ENCODE measurements at regions not wholly inside any gene's neighbourhood (a gene's known extent, or its start where the extent isn't known, plus 50 kb on each side); places are given as distances from the start of the nearest gene placed in this dataset.

GRCh38 chr1:209231476-209232156 lies 351.9 kb upstream of the CAMK1G start:
- intact Hi-C loops (cut with DNase I; ENCODE audit: low total_unique reads), result no loop called here
- no peak overlapping the region for H3K4me3 ChIP-seq (ENCODE audit: low read depth, poor library complexity, severe bottlenecking)
- DNase-seq (ENCODE audit: low spot score in 2 of 2), result no peak
- TF ChIP-seq POLR2A (IDR thresholded peaks at IDR 0.05), result no peak
- TF ChIP-seq CTCF (IDR thresholded peaks at IDR 0.05), result no peak
- whole genome bisulfite sequencing, 2 donors, result 45 to 54% methylated on average over 21 to 50 of the region's 84 CpGs

GRCh38 chr1:209232197-209232596 lies 351.3 kb upstream of the CAMK1G start:
- no peak overlapping the region for H3K4me3 ChIP-seq (ENCODE audit: low read depth, poor library complexity, severe bottlenecking)
- intact Hi-C loops (cut with DNase I; ENCODE audit: low total_unique reads), result no loop called here
- WGBS, 2 donors, result 96 to 97% methylated on average over 17 of the region's 17 CpGs
- DNase-seq (ENCODE audit: low spot score in 2 of 2), result no peak
- TF ChIP-seq POLR2A (IDR thresholded peaks at IDR 0.05), result no peak

GRCh38 chr1:209232759-209233158 lies 350.8 kb upstream of the CAMK1G start:
- DNase-seq (ENCODE audit: low spot score in 2 of 2), result no peak
- no peak overlapping the region for H3K4me3 ChIP-seq (ENCODE audit: low read depth, poor library complexity, severe bottlenecking)
- intact Hi-C loops (cut with DNase I; ENCODE audit: low total_unique reads), result no loop called here
- TF ChIP-seq CTCF (IDR thresholded peaks at IDR 0.05), result no peak
- 94 to 95% methylated on average over 15 of the region's 15 CpGs for WGBS, 2 donors

- 92 to 98% methylated on average over 4 of the region's 4 CpGs for WGBS, 2 donors
- TF ChIP-seq CTCF (IDR thresholded peaks at IDR 0.05) (no peak), POLR2A (IDR thresholded peaks at IDR 0.05) (no peak)
- DNase-seq (ENCODE audit: low spot score in 2 of 2), result no peak
- intact Hi-C loops (cut with DNase I; ENCODE audit: low total_unique reads), result no loop called here
- no peak overlapping the region for H3K4me3 ChIP-seq (ENCODE audit: low read depth, poor library complexity, severe bottlenecking)
Measured at GRCh38 chr1:209235166-209235565, 348.3 kb upstream of the CAMK1G start.

GRCh38 chr1:209238356-209238755 lies 345.2 kb upstream of the CAMK1G start:
- WGBS, 2 donors, result 61 to 69% methylated on average over 1 of the region's 1 CpG
- TF ChIP-seq POLR2A (IDR thresholded peaks at IDR 0.05), result no peak
- TF ChIP-seq CTCF (IDR thresholded peaks at IDR 0.05), result no peak
- intact Hi-C loops (cut with DNase I; ENCODE audit: low total_unique reads), result no loop called here
- H3K4me3 ChIP-seq (ENCODE audit: low read depth, poor library complexity, severe bottlenecking), result no peak overlapping the region
- no peak for DNase-seq (ENCODE audit: low spot score in 2 of 2)

- H3K4me3 ChIP-seq (ENCODE audit: low read depth, poor library complexity, severe bottlenecking), result no peak overlapping the region
- WGBS, 2 donors, result 80 to 86% methylated on average over 2 of the region's 2 CpGs
- TF ChIP-seq POLR2A (IDR thresholded peaks at IDR 0.05) (no peak), CTCF (IDR thresholded peaks at IDR 0.05) (no peak)
- DNase-seq (ENCODE audit: low spot score in 2 of 2), result no peak
- intact Hi-C loops (cut with DNase I; ENCODE audit: low total_unique reads), result no loop called here
Measured at GRCh38 chr1:209240351-209240750, 343.2 kb upstream of the CAMK1G start.

Measured in lower leg skin (tissue), 4 donors.